ENCODE measurements at regions not wholly inside any gene's neighbourhood (a gene's known extent, or its start where the extent isn't known, plus 50 kb on each side); places are given as distances from the start of the nearest gene placed in this dataset.

DNA sequence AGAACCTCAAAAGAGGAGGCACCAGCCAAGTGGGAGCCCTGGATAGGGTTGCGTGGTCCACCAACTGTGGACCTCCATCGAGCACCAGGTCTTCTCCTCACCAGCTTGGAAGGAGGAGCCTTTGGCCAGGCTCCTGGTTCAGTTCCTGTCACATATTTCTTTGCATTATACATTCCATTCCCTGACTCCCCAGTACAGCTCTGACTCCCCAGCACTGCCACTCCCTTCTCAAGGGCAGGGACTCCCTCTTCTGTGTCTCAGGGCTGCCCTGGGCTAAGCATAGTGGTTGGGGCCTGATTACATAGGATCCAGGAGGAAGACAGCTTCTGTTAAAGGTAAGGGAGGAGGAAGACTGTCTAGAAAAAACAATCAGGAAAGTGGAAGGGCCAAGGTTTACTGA lies 91.1 kb downstream of the MRPL14 start (continued):
- TF ChIP-seq, protein P1, sequence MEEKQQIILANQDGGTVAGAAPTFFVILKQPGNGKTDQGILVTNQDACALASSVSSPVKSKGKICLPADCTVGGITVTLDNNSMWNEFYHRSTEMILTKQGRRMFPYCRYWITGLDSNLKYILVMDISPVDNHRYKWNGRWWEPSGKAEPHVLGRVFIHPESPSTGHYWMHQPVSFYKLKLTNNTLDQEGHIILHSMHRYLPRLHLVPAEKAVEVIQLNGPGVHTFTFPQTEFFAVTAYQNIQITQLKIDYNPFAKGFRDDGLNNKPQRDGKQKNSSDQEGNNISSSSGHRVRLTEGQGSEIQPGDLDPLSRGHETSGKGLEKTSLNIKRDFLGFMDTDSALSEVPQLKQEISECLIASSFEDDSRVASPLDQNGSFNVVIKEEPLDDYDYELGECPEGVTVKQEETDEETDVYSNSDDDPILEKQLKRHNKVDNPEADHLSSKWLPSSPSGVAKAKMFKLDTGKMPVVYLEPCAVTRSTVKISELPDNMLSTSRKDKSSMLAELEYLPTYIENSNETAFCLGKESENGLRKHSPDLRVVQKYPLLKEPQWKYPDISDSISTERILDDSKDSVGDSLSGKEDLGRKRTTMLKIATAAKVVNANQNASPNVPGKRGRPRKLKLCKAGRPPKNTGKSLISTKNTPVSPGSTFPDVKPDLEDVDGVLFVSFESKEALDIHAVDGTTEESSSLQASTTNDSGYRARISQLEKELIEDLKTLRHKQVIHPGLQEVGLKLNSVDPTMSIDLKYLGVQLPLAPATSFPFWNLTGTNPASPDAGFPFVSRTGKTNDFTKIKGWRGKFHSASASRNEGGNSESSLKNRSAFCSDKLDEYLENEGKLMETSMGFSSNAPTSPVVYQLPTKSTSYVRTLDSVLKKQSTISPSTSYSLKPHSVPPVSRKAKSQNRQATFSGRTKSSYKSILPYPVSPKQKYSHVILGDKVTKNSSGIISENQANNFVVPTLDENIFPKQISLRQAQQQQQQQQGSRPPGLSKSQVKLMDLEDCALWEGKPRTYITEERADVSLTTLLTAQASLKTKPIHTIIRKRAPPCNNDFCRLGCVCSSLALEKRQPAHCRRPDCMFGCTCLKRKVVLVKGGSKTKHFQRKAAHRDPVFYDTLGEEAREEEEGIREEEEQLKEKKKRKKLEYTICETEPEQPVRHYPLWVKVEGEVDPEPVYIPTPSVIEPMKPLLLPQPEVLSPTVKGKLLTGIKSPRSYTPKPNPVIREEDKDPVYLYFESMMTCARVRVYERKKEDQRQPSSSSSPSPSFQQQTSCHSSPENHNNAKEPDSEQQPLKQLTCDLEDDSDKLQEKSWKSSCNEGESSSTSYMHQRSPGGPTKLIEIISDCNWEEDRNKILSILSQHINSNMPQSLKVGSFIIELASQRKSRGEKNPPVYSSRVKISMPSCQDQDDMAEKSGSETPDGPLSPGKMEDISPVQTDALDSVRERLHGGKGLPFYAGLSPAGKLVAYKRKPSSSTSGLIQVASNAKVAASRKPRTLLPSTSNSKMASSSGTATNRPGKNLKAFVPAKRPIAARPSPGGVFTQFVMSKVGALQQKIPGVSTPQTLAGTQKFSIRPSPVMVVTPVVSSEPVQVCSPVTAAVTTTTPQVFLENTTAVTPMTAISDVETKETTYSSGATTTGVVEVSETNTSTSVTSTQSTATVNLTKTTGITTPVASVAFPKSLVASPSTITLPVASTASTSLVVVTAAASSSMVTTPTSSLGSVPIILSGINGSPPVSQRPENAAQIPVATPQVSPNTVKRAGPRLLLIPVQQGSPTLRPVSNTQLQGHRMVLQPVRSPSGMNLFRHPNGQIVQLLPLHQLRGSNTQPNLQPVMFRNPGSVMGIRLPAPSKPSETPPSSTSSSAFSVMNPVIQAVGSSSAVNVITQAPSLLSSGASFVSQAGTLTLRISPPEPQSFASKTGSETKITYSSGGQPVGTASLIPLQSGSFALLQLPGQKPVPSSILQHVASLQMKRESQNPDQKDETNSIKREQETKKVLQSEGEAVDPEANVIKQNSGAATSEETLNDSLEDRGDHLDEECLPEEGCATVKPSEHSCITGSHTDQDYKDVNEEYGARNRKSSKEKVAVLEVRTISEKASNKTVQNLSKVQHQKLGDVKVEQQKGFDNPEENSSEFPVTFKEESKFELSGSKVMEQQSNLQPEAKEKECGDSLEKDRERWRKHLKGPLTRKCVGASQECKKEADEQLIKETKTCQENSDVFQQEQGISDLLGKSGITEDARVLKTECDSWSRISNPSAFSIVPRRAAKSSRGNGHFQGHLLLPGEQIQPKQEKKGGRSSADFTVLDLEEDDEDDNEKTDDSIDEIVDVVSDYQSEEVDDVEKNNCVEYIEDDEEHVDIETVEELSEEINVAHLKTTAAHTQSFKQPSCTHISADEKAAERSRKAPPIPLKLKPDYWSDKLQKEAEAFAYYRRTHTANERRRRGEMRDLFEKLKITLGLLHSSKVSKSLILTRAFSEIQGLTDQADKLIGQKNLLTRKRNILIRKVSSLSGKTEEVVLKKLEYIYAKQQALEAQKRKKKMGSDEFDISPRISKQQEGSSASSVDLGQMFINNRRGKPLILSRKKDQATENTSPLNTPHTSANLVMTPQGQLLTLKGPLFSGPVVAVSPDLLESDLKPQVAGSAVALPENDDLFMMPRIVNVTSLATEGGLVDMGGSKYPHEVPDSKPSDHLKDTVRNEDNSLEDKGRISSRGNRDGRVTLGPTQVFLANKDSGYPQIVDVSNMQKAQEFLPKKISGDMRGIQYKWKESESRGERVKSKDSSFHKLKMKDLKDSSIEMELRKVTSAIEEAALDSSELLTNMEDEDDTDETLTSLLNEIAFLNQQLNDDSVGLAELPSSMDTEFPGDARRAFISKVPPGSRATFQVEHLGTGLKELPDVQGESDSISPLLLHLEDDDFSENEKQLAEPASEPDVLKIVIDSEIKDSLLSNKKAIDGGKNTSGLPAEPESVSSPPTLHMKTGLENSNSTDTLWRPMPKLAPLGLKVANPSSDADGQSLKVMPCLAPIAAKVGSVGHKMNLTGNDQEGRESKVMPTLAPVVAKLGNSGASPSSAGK (IDR thresholded peaks at IDR 0.05): no peak
- TF ChIP-seq HDAC8 (tag; IDR thresholded peaks at IDR 0.05) (no peak), SAFB (IDR thresholded peaks at IDR 0.05; ENCODE audit: borderline replicate concordance, low read depth, low read length) (no peak), NCOA1 (IDR thresholded peaks at IDR 0.05; ENCODE audit: low read depth) (no peak)
- TF ChIP-seq, protein P2, sequence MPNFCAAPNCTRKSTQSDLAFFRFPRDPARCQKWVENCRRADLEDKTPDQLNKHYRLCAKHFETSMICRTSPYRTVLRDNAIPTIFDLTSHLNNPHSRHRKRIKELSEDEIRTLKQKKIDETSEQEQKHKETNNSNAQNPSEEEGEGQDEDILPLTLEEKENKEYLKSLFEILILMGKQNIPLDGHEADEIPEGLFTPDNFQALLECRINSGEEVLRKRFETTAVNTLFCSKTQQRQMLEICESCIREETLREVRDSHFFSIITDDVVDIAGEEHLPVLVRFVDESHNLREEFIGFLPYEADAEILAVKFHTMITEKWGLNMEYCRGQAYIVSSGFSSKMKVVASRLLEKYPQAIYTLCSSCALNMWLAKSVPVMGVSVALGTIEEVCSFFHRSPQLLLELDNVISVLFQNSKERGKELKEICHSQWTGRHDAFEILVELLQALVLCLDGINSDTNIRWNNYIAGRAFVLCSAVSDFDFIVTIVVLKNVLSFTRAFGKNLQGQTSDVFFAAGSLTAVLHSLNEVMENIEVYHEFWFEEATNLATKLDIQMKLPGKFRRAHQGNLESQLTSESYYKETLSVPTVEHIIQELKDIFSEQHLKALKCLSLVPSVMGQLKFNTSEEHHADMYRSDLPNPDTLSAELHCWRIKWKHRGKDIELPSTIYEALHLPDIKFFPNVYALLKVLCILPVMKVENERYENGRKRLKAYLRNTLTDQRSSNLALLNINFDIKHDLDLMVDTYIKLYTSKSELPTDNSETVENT (CRISPR knock-in tag; IDR thresholded peaks at IDR 0.05): no peak

Measured in K562 (cell line).